PC-9 (cell line): ENCODE measurements at regions not wholly inside any gene's neighbourhood (a gene's known extent, or its start where the extent isn't known, plus 50 kb on each side); places are given as distances from the start of the nearest gene placed in this dataset.

Source experiments
- BruUV-seq: library from RNA; stranded (reverse); fragments of 400-500 nt; replicated peaks from 2 replicates; lab custom pipeline; 2021; lab: Mats Ljungman, UMichigan
- CTCF ChIA-PET: fragments of 300-600 bp; sonication (Branson Sonifier 250); formaldehyde crosslinking; loops from one replicate; lab custom pipeline; 2022; ENCODE audit warnings: antibody characterized with exemption; lab: Charles Lee
- POLR2A ChIA-PET: fragments of 300-600 bp; sonication (Branson Sonifier 250); formaldehyde crosslinking; loops from one replicate; lab custom pipeline; 2022; ENCODE audit warnings: antibody characterized with exemption; ENCODE audit not compliant: unreplicated experiment; lab: Charles Lee
- DNase-seq, 2 experiments: peaks; one replicate each; pipeline versions ENCODE4 v3.0.0 to v3.0.0-alpha.2; 2015 to 2022; ENCODE audit warnings: mixed read lengths in 1 of 2
- H2AFZ ChIP-seq: fragments of 200-600 bp; sonication (generic); 2 replicates; pipeline ENCODE4 v1.8.1; 2017; ENCODE audit warnings: antibody characterized with exemption
- H3F3A ChIP-seq: fragments of 200-600 bp; sonication (generic); 2 replicates; pipeline ENCODE4 v1.8.1; 2017; ENCODE audit warnings: antibody characterized with exemption, mild to moderate bottlenecking, low read depth; ENCODE audit not compliant: insufficient read depth
- H3K27ac ChIP-seq: fragments of 200-600 bp; sonication (generic); 2 replicates; pipeline ENCODE4 v1.6.1; 2016; ENCODE audit warnings: mixed run types
- H3K27me3 ChIP-seq: fragments of 200-600 bp; sonication (generic); 2 replicates; pipeline ENCODE4 v1.6.1; 2016; ENCODE audit warnings: low read depth, mixed run types; ENCODE audit not compliant: insufficient read depth
- H3K36me3 ChIP-seq: fragments of 200-600 bp; sonication (generic); 2 replicates; pipeline ENCODE4 v1.6.1; 2016; ENCODE audit warnings: low read depth, mixed run types
- H3K4me1 ChIP-seq: fragments of 200-600 bp; sonication (generic); replicated peaks from 2 replicates; pipeline ENCODE4 v1.6.1; 2016; ENCODE audit warnings: mixed run types; ENCODE audit not compliant: insufficient read depth
- H3K4me2 ChIP-seq: fragments of 200-600 bp; sonication (generic); 2 replicates; pipeline ENCODE4 v1.6.1; 2017; ENCODE audit warnings: mixed run types
- H3K4me3 ChIP-seq: fragments of 200-600 bp; sonication (generic); 2 replicates; pipeline ENCODE4 v1.6.1; 2016; ENCODE audit warnings: mixed run types
- H3K79me2 ChIP-seq: fragments of 200-600 bp; sonication (generic); 2 replicates; pipeline ENCODE4 v1.6.1; 2017; ENCODE audit warnings: low read depth, mixed run types
- H3K9me2 ChIP-seq: fragments of 200-600 bp; sonication (generic); 2 replicates; pipeline ENCODE4 v1.8.1; 2017; ENCODE audit warnings: mild to moderate bottlenecking; ENCODE audit not compliant: insufficient read depth
- H3K9me3 ChIP-seq: fragments of 200-600 bp; sonication (generic); 2 replicates; pipeline ENCODE4 v1.8.1; 2016; ENCODE audit warnings: low read depth; ENCODE audit not compliant: insufficient read depth
- H4K20me1 ChIP-seq: fragments of 200-600 bp; sonication (generic); 2 replicates; pipeline ENCODE4 v1.8.1; 2017; ENCODE audit not compliant: insufficient read depth
- CTCF ChIP-seq: fragments of 200-600 bp; sonication (generic); conservative IDR thresholded peaks from 2 replicates; pipeline ENCODE4 v1.6.1; 2017; ENCODE audit warnings: mixed run types, antibody characterized with exemption, mild to moderate bottlenecking, moderate library complexity
- EZH2 ChIP-seq: fragments of 200-600 bp; sonication (generic); IDR thresholded peaks from 2 replicates; pipeline ENCODE4 v1.8.0; 2017; ENCODE audit warnings: antibody characterized with exemption, low read depth
- intact Hi-C: fragments of 100-400 bp; cut with micrococcal nuclease; formaldehyde crosslinking; loops from one replicate; pipeline ENCODE4 v1.10.0; 2022; ENCODE audit not compliant: unreplicated experiment

DNA sequence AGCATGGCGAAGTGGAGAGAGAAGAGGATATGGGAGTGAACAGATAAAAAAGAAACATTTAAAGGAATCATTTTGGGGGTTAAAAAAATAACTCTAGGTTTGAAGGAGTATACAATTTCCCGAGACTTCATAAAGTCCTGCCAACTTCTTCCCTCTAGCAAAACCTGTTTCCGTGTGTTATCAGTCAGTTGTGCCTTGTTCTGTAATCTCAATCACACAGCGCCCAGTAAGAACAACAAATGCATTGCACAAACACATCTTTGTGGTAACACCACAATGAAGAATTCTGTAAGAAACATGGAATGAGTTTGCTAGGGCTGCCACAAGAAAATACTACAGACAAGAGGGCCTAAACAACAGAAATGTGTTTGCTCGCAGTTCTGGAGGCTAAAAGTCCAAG lies 144.7 kb upstream of the FUT8 start:
- no peaks in the 10 kb centered on the region for H3K27me3 ChIP-seq
- no TSS peak for BruUV-seq
- H3K4me3 ChIP-seq, result no peak overlapping the region
- H3K36me3 ChIP-seq, result no peaks in the 10 kb centered on the region
- H3F3A ChIP-seq, result peaks cover 4% of the 10 kb centered on the region; the same call in 1 of the 2 replicates
- H3K4me1 ChIP-seq, result peaks cover 20% of the 10 kb centered on the region
- no peaks in the 10 kb centered on the region for H3K9me2 ChIP-seq
- TF ChIP-seq EZH2, result no peak
- TF ChIP-seq CTCF, result no peak
- CTCF ChIA-PET, result no interaction called here
- H3K9me3 ChIP-seq, result no peaks in the 10 kb centered on the region
- H3K27ac ChIP-seq, result no peak overlapping the region
- intact Hi-C loops, result no loop called here
- H3K79me2 ChIP-seq, result no peaks in the 10 kb centered on the region
- H2AFZ ChIP-seq, result no peak overlapping the region
- no peak overlapping the region for H3K4me2 ChIP-seq
- no peaks in the 10 kb centered on the region for H4K20me1 ChIP-seq
- POLR2A ChIA-PET, result no interaction called here
- DNase-seq, result no peak

- Histone ChIP-seq H3K79me2 (no peaks in the 10 kb centered on the region), H3K9me2 (no peaks in the 10 kb centered on the region), H3K4me3 (no peak overlapping the region), H3K9me3 (no peaks in the 10 kb centered on the region), H3K4me1 (peaks cover 16% of the 10 kb centered on the region), H3K27ac (no peak overlapping the region), H3K36me3 (no peaks in the 10 kb centered on the region), H3F3A (peaks cover 4% of the 10 kb centered on the region; the same call in 1 of the 2 replicates), H2AFZ (no peak overlapping the region), H3K4me2 (no peak overlapping the region), H4K20me1 (no peaks in the 10 kb centered on the region), H3K27me3 (no peaks in the 10 kb centered on the region)
- CTCF ChIA-PET, result no interaction called here
- DNase-seq, result no peak
- POLR2A ChIA-PET, result no interaction called here
- no TSS peak for BruUV-seq
- intact Hi-C loops, result no loop called here
- TF ChIP-seq CTCF, result no peak
Measured at GRCh38 chr14:65268594-65268993, 143.9 kb upstream of the FUT8 start.

- Histone ChIP-seq H3K4me1 (peaks cover 23% of the 10 kb centered on the region), H3F3A (peaks cover 4% of the 10 kb centered on the region; the same call in 1 of the 2 replicates), H3K27ac (no peak overlapping the region), H3K79me2 (no peaks in the 10 kb centered on the region), H3K9me3 (no peaks in the 10 kb centered on the region), H3K4me2 (no peak overlapping the region), H3K36me3 (no peaks in the 10 kb centered on the region), H4K20me1 (no peaks in the 10 kb centered on the region), H2AFZ (no peak overlapping the region), H3K4me3 (no peak overlapping the region), H3K27me3 (no peaks in the 10 kb centered on the region), H3K9me2 (no peaks in the 10 kb centered on the region)
- intact Hi-C loops, result no loop called here
- TF ChIP-seq EZH2 (no peak), CTCF (no peak)
- POLR2A ChIA-PET, result no interaction called here
- no TSS peak for BruUV-seq
- CTCF ChIA-PET, result no interaction called here
- DNase-seq, result no peak
Measured at GRCh38 chr14:65269732-65270131, 142.8 kb upstream of the FUT8 start.
